ENCODE measurements at regions not wholly inside any gene's neighbourhood (a gene's known extent, or its start where the extent isn't known, plus 50 kb on each side); places are given as distances from the start of the nearest gene placed in this dataset.

DNA sequence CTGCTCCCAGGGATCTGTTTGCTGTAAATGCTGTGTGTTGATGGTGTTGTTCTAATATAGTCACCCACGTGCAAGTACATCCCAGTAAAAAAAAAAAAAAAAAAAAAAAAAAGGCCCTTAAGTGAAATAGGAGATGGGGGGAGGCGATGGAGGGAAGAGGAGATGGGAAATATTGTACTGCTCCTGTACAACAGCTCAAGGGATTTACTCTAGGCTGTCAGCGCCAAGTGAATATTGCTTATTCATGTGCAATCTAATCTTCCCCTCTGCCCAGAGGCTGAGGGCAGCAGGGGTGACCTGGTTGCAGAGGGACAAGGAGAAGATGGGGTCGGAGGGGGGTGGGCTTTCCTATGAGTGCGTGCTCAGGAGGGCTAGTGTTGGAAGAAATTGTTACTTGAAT, 206.2 kb upstream of the CADM1 start:
- TF ChIP-seq EZH2 (IDR thresholded peaks at IDR 0.05; ENCODE audit: insufficient read depth, poor library complexity, severe bottlenecking) (no peak), EZH2phosphoT487 (IDR thresholded peaks at IDR 0.05; ENCODE audit: insufficient read depth, low read depth) (no peak)

All from GM23248 (cell line).